ENCODE measurements at regions not wholly inside any gene's neighbourhood (a gene's known extent, or its start where the extent isn't known, plus 50 kb on each side); places are given as distances from the start of the nearest gene placed in this dataset.

- TF ChIP-seq CTCF (IDR thresholded peaks at IDR 0.05) = no peak
- no peak for TF ChIP-seq ZFX (IDR thresholded peaks at IDR 0.05; ENCODE audit: borderline replicate concordance)
These were observed 110.3 kb downstream of the HMX1 start for GRCh38 chr4:8761167-8761823.
